Hepatocyte (in vitro differentiated cells): ENCODE measurements at regions not wholly inside any gene's neighbourhood (a gene's known extent, or its start where the extent isn't known, plus 50 kb on each side); places are given as distances from the start of the nearest gene placed in this dataset.

Experiments used
- EZH2phosphoT487 ChIP-seq: fragments of 200-600 bp; sonication (generic); IDR thresholded peaks from one replicate; pipeline ENCODE4 v1.6.1; 2018; ENCODE audit warnings: antibody characterized with exemption, mild to moderate bottlenecking, low read depth, moderate library complexity; ENCODE audit not compliant: unreplicated experiment, severe bottlenecking
- TF ChIP-seq, protein P1 (sequence below): fragments of 200-600 bp; sonication (generic); IDR thresholded peaks from 2 replicates; pipeline ENCODE4 v1.5.1; 2016; ENCODE audit warnings: antibody characterized with exemption, mild to moderate bottlenecking; ENCODE audit not compliant: poor library complexity

DNA sequence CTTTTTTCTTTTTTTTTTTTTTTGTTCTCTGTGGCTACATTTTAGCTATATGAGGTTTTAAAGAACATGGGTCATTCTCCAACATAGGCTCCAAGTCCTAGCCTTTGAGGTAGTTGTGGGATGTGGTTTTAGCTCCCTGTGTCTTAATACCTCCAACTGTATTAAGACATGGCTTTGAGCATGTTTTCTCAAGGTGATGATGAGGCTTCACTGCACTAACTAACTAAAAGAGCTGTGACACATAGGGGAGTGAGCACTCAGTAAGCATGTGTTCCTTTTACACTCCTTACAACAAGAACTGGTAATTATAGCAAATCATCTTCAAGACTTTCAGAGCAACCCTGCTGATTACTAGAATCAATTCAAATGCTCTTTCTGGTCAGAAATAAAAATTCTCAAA, 333.6 kb upstream of the CCNH start:
- TF ChIP-seq, protein P1, sequence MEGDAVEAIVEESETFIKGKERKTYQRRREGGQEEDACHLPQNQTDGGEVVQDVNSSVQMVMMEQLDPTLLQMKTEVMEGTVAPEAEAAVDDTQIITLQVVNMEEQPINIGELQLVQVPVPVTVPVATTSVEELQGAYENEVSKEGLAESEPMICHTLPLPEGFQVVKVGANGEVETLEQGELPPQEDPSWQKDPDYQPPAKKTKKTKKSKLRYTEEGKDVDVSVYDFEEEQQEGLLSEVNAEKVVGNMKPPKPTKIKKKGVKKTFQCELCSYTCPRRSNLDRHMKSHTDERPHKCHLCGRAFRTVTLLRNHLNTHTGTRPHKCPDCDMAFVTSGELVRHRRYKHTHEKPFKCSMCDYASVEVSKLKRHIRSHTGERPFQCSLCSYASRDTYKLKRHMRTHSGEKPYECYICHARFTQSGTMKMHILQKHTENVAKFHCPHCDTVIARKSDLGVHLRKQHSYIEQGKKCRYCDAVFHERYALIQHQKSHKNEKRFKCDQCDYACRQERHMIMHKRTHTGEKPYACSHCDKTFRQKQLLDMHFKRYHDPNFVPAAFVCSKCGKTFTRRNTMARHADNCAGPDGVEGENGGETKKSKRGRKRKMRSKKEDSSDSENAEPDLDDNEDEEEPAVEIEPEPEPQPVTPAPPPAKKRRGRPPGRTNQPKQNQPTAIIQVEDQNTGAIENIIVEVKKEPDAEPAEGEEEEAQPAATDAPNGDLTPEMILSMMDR, result no peak
- no peak for TF ChIP-seq EZH2phosphoT487
